HG03095 (cell line): ENCODE measurements at regions not wholly inside any gene's neighbourhood (a gene's known extent, or its start where the extent isn't known, plus 50 kb on each side); places are given as distances from the start of the nearest gene placed in this dataset.

Experiments used
- ATAC-seq: cut with Tn5 transposase; IDR thresholded peaks from one replicate; pipeline ENCODE4 v1.9.1; 2021; ENCODE audit warnings: moderate library complexity; ENCODE audit not compliant: unreplicated experiment

DNA sequence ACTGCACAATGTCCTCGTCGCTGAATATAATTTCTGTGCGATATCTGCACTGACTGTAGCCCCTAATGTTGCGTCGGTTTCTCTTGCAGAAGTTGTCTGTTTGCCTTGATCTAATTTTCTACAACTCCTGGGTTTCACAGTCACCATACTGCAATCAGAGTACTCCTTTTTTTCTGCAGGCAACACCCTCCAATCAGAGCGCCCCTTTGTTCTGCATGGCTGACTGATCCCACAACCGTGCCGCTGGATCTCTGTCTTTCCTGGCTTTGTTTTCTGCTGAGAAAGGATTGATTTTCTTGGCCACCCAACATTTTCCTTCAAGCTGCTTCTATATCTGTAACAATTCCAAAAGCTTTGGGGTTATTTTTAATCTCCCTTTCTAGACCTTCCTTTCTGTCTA is 182.2 kb upstream of the SMARCA2 start:
- no peak for ATAC-seq

DNA sequence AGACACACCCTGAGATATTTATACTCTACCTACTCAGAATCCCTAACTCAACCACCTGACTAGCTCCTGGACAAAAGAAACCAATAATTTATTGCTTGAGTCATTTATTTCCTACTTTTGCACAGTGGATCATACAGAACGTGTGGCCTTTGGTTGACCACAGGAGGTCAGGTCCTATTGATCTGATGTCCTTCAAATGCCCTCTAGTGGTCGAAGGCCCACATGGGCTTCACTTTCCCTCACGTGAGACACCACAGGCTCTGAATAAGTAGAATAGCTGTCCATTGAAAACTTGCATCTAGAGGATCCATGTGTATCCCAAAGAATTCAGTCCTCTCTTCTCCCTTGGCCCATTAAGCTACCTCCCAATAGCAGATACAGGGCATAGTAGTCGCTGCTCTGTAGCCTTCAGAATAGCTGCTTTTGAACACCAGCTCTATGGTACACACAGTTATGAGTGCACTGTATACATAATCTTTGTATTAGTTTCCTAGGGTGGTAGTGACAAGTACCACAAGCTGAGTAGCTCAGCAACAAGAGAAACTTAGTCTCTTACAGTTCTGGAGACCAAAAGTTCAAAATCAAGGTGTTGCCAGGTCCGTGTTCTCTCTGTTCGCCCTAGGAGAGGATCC is 177.6 kb upstream of the SMARCA2 start:
- ATAC-seq, result no peak

DNA sequence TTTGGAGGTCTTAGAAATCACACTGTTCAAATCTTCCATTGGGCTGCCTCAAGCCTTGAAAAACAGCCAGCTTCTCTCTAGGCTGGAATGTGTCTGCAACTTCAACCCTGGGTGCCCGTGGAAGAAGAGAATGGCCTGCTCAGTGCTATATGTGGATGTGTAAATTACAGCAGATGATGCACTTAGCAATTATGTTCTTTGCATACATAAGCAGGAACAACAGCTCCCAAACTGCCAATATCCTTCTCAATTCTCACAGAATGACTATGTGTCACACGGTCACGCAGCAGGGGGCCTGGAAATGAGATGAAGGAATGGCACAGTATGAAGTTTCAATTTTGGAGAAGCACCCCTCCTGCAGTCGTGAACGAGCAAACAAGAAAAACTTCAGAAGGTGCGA is 175.2 kb upstream of the SMARCA2 start:
- ATAC-seq, result no peak

DNA sequence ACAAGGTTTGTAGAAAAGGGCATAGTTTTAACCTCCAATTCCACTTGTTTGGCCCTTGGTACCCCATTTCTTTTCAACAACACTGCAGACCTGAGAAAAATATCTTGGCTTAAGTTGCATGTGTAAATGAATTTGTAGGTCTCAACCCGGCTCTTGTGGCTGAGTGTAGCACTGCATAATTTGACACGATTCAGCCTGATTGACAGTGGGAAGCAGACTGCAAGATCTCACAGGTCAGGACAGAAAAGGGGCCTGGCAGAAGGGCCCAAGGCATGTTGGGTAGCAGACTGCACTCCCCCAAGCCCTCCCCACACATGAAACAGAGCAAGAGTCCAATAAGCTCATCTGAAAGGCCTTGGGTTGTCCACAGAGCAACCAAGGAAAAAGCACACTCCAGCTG is 169.7 kb upstream of the SMARCA2 start:
- no peak for ATAC-seq

DNA sequence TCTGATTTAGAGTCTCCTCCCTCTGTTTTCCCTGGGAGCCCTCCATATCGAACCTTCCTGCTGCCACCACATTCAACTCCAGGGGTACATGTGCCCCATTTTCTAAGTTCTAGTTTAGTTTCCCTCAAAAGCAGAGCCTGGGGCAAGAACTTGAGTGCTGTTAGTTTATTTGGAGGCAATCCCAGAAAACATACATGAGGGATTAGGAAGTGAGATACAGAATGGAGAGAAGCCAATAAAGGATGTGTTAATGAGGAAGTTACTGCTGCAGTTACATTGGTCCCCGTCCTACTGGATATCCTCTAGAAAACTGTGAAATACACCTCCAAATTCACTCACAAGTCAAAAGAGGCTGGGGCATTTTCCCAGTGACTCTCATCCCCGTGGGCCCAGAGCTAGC is 159.4 kb upstream of the SMARCA2 start:
- no peak for ATAC-seq

DNA sequence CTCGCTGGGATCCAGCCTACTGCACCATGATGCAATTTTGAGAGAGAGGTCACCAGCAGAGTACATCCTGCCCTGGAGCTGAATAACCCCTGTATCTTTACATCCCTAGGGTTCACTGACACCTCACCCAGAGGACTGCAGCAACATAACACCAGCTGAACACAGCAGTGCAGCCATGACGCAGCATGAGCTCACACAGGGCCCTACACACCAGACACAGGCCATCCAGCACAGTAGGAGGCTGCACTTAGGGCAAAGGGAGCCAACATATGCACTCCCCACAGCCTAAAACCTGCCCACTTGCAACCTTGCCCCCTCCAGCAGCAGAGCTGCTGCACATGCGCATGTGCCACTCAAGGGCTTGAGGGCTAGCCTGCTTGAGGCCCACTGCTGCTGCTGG is 157.3 kb upstream of the SMARCA2 start:
- no peak for ATAC-seq

DNA sequence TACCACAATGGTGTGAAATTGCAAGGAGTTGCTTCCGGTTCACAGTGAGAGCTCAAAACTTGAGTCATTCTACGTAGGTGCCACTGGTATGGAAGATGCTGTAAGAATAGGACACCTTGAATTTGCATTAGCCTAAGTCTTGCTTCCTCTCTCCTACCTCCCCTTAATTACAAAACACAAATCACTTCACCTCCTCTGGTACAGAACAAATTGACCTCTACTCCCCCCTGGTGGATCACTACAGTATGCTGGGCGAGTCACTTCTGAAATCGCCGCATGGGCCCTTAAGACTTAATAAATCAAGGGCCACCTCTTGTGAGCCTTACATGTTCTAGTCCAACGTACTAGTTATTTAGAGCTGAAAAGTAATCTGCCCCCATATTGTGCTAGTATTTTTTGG is 145.3 kb upstream of the SMARCA2 start:
- ATAC-seq, result peak; percentile 78

DNA sequence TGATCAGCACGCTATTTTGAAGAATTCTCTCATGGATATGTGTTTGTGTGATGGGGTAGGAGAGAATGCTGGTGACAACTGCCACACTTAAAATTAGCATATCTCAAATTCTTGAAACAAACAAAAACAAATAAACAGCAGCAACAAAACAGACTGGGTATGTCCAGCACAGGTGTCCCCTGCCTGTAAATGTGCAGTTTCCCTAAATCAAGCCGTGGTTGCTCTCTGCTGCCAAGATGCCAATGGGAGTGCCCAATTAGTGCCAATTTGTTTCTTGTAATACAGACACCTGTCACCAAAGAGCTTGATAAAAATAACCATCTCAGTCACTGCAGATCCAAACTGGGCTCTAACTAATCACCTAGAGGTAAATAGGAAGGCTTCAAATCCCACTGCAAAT is 144.2 kb upstream of the SMARCA2 start:
- ATAC-seq, result no peak

DNA sequence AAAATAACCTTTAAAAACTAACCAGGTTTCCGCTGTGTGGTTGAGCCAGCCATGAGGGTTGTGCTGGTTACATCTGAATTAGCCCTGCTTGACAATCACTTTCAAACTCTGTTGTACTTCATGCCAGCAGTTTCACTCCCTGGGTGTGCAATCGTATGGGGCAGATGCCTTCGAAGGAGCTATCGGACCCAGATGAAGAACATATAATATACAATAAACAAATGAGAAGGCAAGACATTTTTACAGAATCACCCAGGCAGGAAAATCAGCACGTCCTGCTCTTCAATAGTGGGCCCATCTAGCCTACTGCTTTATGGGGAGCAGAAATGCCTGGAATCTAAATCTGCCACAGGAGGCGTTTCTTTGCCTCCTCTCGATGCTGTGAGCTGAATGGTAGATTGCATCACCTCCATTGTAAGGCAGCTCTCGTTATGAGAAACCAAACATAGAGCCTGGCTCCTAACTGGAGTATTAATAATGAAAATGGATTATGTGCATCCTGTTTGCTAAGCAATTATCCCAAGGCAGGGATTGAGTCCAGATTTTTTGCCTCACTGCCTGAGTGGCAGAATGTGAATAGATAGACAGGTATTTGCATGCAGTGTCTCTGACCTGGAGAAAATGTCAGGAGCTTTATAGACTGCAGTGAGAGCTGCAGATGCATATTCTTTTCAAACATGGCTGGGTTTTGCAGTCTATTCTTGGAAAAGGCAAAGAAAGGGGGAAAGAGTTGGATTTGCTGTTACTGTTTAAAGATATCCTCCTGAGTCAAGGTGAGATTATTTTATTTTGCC is 143.3 kb upstream of the SMARCA2 start:
- ATAC-seq, result no peak

DNA sequence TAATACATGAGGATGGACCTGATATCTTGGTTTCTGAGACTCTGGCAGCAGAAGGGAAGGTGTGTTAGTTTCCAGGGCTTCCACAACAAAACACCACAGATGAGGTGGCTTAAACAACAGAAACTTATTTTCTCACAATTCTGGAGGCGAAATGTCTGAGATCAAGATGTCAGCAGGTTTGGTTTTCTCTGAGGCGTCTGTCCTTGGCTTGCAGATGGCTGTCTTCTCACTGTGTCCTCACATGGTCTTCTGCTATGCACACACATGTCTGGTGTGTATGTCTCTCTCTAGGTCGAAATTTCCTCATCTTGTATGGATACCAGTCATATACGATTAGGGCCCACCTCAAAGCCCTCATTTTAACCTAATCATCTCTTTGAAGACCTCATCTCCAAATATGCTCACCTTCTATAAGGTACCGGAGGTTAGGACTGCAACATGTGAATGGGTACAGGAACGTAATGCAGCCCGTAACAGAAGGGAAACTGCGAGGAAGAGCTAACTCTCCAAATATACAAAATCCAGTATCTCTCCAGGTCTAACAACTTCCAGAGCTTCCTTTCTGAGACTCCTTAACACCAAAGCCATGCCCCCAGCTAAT is 139.8 kb upstream of the SMARCA2 start:
- no peak for ATAC-seq

DNA sequence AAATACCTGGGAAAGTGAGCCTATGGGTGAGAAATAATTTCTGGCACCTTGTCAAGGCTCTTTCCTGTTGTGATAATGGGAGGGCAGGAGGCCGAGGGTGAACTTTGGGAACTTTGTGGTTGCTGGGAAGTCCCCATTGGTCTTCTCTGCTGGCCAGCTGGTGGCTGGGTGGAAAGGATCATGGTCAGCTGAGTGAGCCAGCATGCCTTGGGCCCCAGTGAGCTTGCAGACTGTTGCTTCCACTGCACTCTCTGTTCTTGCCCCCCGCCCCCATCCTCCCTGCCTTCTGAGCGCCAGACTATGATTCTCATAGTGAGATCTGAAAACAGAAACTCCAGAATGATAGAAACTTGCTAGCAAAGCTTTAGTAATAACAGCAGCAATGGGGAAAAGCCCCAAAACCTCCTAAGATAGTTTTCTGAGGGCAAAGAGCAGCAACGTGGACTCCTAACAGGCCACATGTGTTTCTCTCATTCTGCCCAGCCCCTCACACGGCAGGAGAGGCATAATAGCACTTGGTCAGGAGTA is 139.2 kb upstream of the SMARCA2 start:
- peak; percentile 66 for ATAC-seq

DNA sequence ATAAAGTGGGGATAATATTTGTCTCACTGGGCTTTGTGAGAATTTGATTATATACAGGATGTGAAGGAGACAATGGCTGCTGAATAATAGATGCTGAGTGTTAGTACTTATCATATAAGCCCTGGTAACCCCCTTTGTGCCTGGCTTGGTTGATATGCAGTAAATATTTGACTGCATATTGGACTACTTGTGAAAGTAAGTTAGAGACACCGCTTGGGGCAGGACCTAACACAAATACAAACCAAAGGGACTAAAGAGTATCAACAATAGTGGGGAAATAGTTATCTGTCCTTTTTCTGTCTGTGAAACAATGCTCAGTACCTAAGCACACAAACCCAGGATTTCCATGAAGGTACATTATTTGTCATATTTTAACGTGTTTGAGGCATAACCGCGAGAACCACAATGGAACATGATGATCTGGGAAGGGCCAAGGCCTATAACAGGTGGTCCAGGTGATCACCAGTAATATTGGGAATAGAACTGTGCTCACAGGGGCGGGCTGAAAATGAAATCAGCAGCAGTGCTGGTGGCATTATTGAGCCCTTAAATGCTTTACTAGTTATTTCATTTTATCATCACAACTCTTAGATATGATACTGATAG is 138.2 kb upstream of the SMARCA2 start:
- no peak for ATAC-seq

DNA sequence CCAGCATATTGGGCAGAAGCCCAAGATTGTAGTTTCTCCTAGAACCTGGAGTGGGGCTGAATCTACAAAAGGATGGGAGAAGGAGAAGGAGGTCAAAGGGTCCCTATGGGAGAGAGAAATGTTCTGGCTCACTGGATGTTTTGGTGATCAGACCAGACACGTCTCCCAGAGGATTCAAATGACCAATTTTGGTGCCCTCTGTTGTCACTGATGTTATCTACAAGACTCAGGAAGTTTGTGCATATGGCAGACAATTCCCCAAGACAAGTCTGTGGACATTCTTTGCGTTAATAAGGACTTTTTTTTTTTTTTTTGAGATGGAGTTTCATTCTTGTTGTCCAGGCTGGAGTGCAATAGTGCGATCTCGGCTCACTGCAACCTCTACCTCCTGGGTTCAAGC is 137.2 kb upstream of the SMARCA2 start:
- ATAC-seq, result no peak

DNA sequence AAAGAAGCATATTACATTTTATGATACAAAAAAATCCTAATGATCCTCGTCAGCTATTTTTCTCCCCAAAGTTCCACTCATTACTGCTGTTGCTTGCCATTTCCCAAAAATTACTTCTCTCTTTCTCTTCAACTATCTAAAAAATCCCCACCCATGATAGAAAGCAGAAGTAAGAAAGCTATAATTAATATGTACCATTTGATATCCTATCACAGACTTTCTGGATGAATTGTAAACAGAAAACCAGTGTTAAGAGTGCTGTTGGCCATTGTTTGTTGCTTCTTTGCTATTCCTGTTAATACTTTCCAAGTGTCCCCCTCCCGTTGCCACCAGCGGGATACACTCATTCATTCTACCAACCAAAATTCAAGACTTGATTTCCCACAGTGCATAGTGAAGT is 136.3 kb upstream of the SMARCA2 start:
- no peak for ATAC-seq

DNA sequence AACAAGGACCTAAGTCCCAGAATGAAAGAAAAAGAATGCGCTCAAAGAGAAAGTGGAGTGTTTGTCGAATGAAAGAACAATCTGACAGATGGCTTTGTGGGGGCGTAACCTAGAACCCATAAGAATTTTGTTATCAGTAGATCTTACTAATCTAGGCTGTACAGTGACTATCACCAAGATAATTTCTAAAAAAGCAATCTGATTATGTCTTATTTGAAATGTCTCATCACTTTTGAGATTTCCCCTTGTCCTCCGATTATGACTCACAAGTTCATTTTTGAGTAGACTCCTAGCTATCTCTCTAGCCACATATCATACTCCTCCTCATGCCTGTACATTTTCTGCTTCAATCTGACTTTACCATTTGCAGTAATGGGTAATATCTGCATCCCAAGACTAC is 135.6 kb upstream of the SMARCA2 start:
- peak; percentile 38 for ATAC-seq

DNA sequence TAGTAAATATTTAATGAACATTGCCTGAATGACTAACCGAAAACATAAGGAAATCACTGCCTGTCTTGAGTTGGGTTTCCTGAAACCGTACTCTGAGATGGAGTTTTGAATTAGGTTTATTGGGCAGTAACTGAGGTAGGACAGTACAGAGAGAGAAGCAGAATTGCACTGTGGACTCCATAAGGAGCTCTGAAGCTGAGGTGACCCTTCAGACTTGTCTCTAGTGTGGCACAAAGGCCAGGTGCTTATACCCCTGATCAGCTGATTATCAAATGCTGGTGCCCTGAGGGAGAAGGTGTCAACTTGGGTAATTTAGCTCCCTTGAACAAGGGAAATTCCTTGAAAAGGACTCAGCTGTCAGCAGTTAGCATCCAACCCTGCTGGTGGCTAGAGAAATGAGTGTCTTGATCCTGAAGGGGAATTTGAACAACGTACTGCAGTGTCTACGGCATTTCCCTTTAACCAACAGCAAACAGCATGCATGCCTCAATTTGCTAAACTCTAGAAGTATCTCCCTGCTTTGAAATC is 135.0 kb upstream of the SMARCA2 start:
- no peak for ATAC-seq

DNA sequence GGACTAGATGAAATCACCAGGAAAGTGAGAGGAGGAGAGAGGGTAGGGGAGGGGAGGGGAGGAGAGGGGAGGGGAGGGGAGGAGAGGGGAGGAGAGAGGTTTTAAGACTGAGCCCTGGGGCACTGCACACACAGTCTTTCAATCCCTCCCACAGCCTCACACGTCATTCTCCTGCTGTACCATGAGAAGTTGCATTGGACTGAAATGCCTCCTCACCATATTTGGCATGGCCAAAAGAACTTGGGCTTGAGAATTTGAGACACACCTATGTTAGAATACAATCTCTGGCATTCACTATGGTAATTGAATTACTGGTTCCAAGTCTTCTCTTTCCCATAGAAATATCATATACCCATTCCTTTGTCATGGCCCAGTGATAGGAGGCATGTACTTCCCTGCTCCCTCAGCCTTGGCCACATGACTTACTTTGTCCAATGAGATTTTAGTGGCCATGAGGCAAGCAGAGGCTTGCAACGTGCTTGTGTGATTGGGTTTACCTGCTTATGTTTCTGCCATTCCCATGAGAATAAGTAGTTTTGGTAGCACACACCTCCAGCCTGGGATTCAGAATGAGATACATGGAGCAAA is 133.3 kb upstream of the SMARCA2 start:
- no peak for ATAC-seq

DNA sequence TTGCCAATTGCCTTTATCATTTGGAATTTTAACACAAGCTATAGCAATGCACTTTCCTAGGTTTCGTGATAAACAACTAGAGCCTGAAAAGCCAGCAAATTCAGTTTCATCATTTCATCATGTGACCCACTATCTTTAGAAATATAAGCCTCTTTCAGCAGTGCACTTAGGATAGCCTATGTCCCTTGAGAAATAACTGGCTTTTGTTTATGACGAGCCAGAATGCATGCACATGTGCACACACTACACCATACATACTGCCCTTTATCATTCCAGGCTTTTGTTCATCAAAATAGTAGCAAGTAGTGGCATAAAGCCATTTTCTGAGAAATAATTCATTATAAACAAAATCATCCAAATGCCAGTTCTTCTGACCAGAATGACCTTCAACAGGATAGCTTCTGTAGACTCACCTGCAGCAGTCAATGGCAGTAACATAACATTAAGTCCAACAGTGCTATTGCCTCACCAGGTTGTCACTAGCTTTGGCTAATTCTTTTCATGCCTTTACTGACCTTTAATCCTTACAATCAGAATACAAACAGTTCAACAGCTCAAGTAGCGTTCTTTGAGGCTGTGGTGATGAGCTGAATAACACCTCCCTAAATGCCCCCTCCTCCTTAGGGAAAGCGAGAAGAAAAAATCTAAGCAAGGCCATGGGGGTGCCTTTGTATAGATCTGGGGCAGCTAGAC is 132.3 kb upstream of the SMARCA2 start:
- no peak for ATAC-seq

DNA sequence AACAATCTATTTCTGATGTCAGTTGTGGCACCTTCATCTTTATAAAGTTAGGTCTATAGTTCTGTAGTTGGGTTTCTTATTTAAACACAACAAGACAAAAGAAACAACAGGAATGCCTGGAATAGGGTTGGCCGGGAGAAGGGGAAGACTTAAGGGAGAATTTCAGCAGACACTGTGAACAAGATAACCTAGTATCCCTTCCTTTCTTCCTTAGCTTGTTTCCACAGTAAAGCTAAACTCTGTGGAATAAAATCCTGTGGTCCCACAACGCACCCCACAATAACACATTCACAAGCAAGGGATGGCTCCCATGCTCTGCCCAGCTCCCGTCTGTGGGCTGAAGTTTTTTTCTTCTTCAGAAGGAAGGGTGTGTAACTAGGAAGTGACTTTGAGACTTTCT is 124.9 kb upstream of the SMARCA2 start:
- ATAC-seq, result no peak

DNA sequence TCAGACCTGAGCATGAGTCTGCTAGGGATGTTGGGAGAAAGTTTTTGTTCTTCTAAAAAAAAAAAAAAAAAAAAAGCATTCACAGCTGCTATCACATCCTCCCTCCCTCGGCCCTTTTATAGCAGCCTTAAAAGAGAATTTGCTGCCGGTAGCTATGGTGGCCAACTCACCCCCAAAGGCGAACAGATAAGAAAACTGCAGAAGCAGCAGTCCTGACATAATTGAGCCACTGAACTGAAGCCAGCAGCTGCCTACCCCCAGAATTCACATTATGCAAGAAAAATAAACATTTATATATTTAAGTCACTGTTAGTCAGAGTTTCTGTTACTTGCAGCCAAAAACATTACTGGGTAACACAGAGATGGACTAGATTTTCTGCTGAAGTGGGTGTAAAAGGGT is 124.3 kb upstream of the SMARCA2 start:
- no peak for ATAC-seq
